IPS-18c (cell line): ENCODE measurements at regions not wholly inside any gene's neighbourhood (a gene's known extent, or its start where the extent isn't known, plus 50 kb on each side); places are given as distances from the start of the nearest gene placed in this dataset.

ENCODE experiments used
- H3K4me3 ChIP-seq: 2 replicates; pipeline ENCODE4 v1.7.0; 2013; ENCODE audit warnings: low read depth, mild to moderate bottlenecking, low read length, moderate library complexity; ENCODE audit not compliant: insufficient read depth
- H3K9me3 ChIP-seq: one replicate; pipeline ENCODE4 v1.6.1; 2013; ENCODE audit warnings: mild to moderate bottlenecking, low read length, moderate library complexity; ENCODE audit not compliant: control insufficient read depth, insufficient read depth

DNA sequence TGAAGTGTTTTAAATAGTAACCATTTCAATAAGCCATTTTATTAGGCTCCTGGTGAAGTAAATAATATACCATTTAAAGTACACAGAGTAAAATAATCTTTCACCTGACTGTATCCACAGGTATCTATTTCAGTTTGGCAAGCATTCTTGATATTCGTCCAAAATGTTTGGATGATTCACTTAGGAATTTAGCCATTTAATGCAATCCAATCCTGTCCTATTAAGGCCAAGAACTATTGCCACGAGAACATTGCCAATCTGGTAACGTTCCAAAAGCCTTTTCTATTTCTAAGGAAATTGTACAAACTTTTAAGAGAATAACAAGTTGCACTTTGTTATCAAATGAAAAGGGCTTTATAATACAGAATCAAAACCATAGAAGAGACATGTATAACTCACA, 209.8 kb upstream of the THRB start:
- no peak overlapping the region for H3K4me3 ChIP-seq
- H3K9me3 ChIP-seq, result no peaks in the 10 kb centered on the region

DNA sequence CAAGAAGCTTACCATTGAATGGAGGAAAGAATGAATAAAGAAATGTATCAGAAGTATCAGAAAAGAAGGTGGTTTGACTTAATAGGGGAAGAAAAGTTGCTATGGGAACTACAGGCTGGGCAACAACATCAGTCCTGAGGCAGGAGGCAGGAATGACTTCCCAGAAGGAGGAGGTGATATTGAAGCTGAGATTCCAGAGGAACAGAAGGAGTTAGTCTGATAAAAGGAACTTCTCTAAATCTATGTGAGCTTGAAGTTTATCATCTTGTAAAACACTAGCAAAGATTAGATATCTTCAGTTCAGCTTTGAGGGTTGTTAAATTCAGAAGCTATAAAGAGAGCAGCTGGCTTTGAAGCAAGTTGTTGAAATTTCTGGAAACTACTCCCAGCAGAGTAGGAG, 213.3 kb upstream of the THRB start:
- no peaks in the 10 kb centered on the region for H3K9me3 ChIP-seq
- no peak overlapping the region for H3K4me3 ChIP-seq

DNA sequence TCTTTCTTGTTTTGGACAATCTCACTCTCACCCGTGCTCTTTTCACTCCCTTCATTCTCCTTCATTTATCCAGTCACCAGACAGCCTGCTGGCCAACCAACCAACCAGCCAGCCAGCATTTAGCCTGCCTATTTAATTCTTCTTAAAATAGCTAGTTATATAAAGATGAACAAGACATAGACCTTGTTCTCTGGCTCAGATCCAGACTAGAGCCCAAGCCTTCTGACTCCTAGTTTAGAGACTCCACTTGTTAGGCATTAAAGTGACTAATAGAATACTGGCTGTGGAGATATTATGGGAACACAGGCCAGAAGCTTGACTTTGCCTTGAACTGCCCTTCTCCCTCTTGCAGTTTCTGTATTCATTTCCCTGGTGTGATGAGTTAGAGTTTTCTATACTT, 215.3 kb upstream of the THRB start:
- no peak overlapping the region for H3K4me3 ChIP-seq
- no peaks in the 10 kb centered on the region for H3K9me3 ChIP-seq

DNA sequence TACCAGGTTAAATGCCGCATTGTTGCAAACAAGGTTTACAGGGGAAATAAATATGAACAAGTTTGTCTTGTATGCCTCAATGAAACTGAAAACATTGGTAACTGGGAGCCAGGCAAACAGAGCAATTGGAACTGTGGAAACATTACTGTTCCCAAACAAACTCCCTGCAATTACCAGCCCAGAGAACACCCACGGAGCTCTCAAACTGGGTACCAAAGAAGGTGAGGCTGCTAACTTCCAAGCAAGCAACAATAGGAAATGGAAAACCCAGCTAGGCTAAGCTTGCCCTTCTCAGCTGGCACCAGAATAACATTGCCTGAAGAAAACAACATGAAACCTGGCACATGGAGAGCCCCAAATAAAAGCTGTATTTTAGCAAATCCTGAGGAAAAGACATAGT, 218.9 kb upstream of the THRB start:
- no peaks in the 10 kb centered on the region for H3K9me3 ChIP-seq
- no peak overlapping the region for H3K4me3 ChIP-seq

DNA sequence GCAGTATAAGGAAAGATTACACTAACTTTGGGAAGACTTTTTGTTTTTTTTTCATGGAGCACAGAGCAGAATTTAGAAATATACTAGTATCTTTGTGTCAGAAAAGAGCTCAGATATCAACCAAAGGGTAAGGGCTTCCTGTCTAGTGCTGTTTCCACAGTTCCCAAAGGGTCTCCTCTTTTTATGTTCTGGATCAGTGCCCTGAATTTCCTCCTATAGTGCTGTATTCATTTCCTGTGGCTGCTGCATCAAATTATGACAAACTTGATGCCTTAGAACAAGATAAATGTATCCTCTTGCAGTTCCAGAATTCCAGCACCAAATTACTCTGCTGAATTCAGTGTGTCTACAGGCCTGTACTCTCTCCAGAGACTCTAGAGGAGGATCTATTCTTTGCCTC, 219.8 kb upstream of the THRB start:
- H3K4me3 ChIP-seq, result no peak overlapping the region
- H3K9me3 ChIP-seq, result no peaks in the 10 kb centered on the region

DNA sequence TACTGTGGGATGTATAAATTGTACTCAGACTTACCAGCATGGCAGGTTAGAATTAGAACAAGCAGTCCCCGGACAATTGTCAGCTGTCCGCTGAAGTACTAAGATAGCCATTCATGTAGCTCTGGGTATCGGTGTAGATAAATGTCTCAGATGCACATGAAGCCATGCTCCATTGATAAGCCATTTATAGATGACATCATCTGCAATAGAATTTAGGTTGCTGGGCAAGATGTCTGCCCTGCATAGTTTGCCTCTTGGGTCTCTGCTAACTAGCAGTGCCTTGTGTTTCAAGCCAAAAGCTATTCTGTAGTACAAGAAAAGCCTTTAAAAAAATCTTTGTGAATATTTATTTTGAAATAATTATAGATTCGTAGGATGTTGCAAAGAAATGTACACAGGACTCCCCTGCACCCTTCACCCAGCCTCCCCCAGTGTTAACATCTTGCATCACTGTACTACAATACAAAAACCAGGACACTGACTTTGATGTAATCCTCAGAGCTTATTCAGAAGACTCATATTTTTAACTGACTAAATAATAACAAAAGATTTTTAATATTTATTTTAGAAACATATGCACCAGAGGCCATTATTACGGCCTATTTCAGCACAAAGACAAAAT, 220.6 kb upstream of the THRB start:
- H3K4me3 ChIP-seq, result no peak overlapping the region
- H3K9me3 ChIP-seq, result no peaks in the 10 kb centered on the region

DNA sequence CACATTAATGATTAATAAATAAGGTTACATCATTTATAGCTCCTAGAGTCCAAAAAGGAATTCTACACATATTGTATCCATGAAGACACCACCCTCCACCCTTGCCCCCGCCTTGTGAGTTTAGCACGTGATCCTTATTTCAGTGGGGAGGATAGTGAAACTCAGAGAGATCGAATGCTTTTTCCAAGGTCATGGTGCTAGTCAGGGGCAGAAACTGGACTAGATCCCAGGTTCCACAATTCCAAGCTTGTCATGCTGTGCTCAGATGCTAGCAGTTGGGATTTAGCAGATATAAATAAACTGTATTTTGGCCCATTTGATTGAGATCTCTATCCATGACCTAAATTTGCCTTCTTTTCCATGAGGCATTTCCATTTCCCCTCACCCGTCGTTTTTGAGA, 227.4 kb upstream of the THRB start:
- no peak overlapping the region for H3K4me3 ChIP-seq
- no peaks in the 10 kb centered on the region for H3K9me3 ChIP-seq

DNA sequence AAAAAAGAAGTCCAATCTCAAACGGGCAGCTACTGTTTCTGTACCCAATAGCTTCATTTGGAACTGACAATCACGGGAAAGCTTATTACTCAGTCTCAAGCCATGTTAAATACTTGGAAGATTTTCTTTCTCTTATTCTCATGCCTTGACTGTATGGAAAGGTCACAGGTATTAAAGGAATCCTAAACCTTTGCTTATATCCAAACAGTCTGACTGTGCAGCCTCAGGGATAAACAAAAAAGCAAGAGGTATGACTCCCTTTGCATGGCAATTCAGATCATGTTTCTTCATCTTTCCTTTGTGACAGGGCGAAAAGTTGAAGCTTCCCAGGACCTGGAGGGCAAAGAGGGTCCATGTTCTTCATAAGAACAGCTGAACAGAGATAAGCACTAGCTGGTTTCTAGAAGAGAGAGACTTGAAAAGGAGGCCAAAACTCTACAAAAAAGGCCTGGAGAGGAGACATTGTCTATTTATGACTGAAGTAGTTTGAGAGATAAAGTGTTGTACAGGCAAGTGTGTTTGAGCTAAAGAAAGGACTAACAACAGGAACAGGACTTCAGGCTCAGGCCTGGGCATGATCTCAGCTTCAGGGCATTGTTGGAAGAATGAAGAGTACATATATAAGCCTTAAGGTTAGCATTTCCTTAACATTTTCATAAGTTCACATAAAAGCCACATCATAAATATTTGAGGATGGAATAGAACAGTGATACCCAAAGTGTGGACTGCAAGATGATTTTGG, 231.0 kb upstream of the THRB start:
- no peaks in the 10 kb centered on the region for H3K9me3 ChIP-seq
- H3K4me3 ChIP-seq, result no peak overlapping the region

DNA sequence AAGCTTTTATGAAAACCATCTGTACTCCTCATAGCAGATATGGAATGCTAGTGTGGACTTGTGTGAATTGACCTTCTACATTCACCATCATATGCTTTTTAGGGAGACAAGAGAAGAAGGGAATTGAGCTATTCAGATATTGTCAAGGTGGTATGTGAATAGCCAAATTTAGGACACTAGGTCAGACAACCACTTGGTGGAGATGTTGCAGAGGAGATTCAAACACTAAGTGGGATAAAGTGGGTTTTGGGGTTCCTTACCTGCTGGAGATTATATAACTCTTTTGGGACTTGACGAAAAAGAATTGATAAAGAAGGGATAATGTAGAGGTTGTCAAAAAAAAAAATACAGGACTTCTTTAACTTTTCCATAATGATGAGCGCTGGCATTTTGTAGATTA, 231.8 kb upstream of the THRB start:
- no peak overlapping the region for H3K4me3 ChIP-seq
- H3K9me3 ChIP-seq, result no peaks in the 10 kb centered on the region

DNA sequence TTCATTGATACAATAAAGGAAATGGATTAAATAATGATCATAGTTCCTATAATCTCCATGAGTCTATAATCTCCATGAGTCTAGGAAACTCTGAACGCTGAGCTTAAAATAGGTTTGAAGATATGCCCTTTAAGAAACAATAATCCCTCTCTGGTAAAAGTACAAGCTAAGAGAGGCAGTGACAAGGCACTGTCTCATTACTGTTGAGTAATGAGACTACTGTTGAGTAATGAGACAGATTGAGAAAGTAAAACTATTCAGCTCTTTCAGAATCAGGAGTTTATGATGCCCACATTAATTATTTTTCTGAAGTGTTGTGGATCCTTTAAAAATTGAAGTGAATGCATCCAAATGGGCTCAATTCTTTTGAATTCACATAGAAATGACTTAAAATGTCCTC, 235.5 kb upstream of the THRB start:
- H3K9me3 ChIP-seq, result no peaks in the 10 kb centered on the region

DNA sequence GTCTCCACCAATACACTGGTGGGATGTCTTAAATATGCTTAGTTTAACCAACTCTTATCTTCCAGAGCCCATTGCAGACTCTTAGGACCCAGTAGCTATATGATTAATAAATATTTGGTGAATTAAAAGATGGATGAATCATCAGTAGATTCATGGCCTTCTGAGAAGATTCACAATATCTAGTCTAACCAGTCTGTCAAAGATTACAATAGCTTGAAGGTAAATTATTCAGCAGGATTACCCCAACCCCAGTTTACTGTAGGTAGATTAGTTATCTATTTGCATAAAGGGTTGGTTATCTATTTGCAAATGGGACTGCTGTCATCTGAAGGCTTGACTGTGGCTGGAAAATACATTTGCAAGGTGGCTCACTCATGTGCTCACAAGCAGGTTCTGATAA, 239.4 kb upstream of the THRB start:
- no peak overlapping the region for H3K4me3 ChIP-seq
- no peaks in the 10 kb centered on the region for H3K9me3 ChIP-seq

More for the DNA sequence above, 235.5 kb upstream of the THRB start:
- no peak overlapping the region for H3K4me3 ChIP-seq

DNA sequence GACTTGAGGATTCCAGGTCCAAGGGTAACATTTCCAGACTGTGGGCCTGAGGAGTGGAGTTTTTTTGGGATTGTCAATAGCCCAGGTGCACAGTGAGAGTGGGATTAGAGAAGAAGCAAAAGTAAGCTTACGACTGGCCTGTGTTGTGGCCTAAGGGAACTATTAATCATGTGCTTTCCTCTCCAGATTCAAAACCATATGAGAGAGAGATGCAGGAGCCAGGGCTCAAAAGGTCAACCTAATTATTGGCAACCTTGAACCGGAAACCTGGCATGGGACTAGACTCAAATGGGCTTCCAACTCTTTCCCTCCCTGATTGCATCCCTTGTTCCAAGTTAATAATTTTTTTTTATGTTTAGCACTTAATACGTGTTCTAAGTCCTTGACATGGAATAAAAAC, 242.1 kb upstream of the THRB start:
- no peak overlapping the region for H3K4me3 ChIP-seq
- no peaks in the 10 kb centered on the region for H3K9me3 ChIP-seq

DNA sequence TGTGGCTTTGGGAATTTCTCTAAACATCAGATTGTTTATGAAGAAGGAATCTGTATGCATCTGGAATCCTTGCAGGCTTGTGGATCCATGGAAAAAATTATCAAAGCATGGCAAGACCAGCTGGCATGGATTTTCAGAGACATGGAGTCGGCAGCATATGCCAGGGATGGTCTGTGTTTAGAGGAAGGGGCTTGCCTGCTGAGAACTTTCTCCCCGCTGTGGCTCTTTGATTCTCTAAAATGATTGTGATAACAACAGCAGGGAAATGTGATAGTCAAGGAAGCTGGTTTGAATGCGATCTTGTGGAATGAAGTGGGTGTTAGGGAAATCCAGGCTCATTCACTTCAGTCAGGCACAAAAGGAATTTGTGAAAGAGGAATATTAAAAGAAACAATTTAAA, 245.7 kb upstream of the THRB start:
- Histone ChIP-seq H3K9me3 (no peaks in the 10 kb centered on the region), H3K4me3 (no peak overlapping the region)

DNA sequence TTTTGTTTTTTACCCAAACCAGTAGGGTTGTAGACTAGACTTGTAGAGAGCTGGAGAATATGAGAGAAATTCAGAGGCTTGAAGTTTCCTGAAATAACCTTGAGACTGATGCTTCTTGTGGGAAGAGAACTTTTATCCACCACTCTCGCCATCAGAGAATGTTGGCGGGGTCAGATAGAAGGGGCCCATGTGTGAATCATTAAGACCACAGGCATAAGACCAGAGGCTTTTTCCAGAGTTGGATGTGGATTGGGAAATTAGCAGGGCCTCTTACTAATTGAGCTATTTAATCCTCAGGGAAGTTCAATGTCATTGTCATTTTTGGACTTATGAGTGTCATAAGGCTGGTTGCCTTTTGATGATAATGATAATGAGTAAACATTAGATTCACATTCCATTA, 246.9 kb upstream of the THRB start:
- Histone ChIP-seq H3K9me3 (no peaks in the 10 kb centered on the region), H3K4me3 (no peak overlapping the region)

DNA sequence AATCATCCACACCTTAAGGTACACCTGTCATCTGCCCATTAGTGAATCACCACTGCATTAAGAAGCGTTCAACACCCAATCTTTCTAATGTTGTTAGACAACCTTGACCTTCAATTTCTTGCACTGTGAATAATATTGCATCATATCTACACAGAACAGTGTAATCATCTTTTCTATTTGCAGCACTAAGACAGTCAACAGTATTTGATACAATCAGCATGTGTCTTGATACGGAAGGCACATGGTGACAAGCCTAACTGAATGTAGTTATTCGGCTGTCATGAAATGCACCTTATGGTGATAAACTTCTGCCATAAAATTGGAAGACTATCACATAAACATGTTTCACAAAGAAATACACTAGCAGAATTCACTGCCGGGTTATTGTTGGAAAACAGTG, 253.9 kb upstream of the THRB start:
- no peaks in the 10 kb centered on the region for H3K9me3 ChIP-seq

DNA sequence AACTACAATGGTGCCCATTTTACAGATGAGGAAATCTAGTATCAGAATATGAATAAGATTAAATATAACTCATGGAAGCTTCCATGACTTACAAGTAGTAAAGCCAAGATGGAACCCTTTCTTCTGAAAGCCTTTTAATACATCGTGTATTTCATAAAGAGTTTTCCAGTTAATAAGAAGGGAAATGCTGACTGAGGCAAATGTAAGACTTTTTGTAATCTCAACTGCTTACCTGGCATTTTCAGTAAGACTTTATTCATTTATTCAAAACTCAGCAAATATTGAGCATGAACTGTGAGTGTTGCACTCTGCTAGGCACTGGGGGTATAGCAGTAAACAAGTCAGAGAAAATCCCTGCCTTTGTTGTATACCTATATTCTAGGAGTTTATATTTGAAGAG, 256.4 kb upstream of the THRB start:
- Histone ChIP-seq H3K4me3 (no peak overlapping the region), H3K9me3 (no peaks in the 10 kb centered on the region)

More for the DNA sequence above, 253.9 kb upstream of the THRB start:
- no peak overlapping the region for H3K4me3 ChIP-seq

DNA sequence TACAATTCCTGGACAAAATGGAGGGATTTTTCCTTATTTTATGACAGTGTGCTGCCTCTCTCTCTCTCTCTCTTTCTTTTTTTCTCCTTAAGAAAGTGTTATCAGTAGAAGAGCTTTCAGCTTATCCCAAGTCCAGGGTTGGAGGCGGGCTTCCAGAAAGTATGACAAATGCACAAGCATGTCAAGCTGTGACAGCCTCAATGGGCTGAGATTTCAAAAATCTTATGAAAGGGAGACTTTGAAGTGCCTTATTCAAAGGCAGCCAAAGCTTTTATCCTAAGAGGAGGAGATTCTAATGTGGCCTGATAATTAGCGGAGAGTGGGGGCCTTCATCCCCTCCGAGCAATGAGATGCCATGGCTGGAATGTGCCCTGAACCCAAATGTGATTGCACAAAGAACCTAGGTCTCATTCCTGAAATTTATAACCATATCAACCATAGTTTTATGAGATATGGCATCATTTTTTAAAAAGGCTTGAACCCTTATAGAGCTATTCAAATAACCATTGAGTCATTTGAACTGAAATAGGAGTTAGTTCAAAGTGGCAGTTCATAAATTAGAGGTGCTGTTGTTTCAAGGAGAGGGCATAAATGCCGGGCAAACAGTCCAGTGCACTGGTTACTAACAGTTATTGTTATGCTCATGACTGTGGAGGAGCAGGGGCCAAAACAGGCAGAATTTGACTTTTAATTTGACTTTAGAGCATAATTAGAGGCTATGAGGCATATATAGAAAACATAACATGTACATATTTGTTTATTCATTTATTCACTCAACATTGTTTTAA, 261.6 kb upstream of the THRB start:
- Histone ChIP-seq H3K9me3 (no peaks in the 10 kb centered on the region), H3K4me3 (no peak overlapping the region)

DNA sequence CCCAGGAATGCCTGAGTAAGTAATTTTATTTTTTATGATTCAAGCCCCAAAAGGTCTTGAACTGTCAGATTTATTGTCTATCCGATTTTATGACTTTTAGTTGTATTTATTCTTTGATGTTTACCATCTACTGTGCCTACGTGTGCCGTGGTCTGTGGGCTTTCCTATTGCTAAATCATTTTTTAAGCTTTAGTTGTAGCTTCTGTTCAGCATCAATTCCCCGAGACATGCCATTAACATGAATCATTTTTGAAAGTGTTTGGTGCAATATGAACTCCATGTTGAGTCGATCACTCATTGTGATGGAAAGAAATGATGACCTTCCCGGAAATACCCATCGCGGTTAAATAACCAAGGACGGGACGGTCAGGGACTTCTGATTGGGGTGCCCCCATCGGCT, 268.7 kb upstream of the THRB start:
- Histone ChIP-seq H3K4me3 (no peak overlapping the region), H3K9me3 (no peaks in the 10 kb centered on the region)
